ENCODE measurements at regions not wholly inside any gene's neighbourhood (a gene's known extent, or its start where the extent isn't known, plus 50 kb on each side); places are given as distances from the start of the nearest gene placed in this dataset.
"Not testable (repeated sequence)": the region's sequence is repeated elsewhere in the genome, so short reads cannot be mapped to it uniquely, and the experiment has no call there.

DNA sequence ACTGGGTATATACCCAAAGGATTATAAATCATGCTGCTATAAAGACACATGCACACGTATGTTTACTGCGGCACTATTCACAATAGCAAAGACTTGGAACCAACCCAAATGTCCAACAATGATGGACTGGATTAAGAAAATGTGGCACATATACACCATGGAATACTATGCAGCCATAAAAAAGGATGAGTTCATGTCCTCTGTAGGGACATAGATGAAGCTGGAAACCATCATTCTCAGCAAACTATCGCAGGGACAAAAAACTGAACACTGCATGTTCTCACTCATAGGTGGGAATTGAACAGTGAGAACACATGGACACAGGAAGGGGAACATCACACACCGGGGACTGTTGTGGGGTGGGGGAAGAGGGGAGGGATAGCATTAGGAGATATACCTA, 1211.0 kb downstream of the FSCB start:
- H3K4me1 ChIP-seq (ENCODE audit: control insufficient read depth, insufficient read depth, low read length); H3K27me3 ChIP-seq (ENCODE audit: control insufficient read depth, insufficient read depth, low read length); H3K27ac ChIP-seq (ENCODE audit: low read length); H3K4me3 ChIP-seq (ENCODE audit: low read length); H3K36me3 ChIP-seq (ENCODE audit: control insufficient read depth, insufficient read depth, low read length); DNase-seq; H3K9me3 ChIP-seq (ENCODE audit: control insufficient read depth, low read depth, low read length): not testable (repeated sequence)
- WGBS (ENCODE audit: insufficient coverage, low lambda C conversion rate): no CpG with 5 or more reads among the region's 4 CpGs

DNA sequence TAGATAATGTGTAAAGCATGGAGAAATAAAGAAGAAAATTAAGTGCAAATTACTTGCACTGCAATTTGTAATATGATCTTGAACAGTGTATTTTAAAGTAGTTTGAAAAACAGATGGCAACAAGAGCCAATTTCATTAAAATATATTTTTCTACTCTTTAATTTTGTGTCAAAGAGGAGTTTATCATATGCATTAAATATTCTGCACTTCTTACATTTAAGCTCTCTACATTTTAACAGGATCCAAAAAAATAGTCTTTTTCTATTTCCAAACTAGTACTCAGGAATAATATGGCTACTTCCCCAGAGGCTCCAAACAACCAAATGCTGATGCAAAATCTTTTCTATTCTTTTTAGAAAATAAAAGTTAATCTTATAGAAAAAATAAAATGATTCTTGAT, 1221.5 kb downstream of the FSCB start:
- DNase-seq: no peak
- Histone ChIP-seq H3K36me3 (ENCODE audit: control insufficient read depth, insufficient read depth, low read length) (no peaks in the 10 kb centered on the region), H3K4me3 (ENCODE audit: low read length) (no peak overlapping the region), H3K9me3 (ENCODE audit: control insufficient read depth, low read depth, low read length) (no peaks in the 10 kb centered on the region), H3K4me1 (ENCODE audit: control insufficient read depth, insufficient read depth, low read length) (no peaks in the 10 kb centered on the region), H3K27me3 (ENCODE audit: control insufficient read depth, insufficient read depth, low read length) (no peaks in the 10 kb centered on the region), H3K27ac (ENCODE audit: low read length) (no peak overlapping the region)

DNA sequence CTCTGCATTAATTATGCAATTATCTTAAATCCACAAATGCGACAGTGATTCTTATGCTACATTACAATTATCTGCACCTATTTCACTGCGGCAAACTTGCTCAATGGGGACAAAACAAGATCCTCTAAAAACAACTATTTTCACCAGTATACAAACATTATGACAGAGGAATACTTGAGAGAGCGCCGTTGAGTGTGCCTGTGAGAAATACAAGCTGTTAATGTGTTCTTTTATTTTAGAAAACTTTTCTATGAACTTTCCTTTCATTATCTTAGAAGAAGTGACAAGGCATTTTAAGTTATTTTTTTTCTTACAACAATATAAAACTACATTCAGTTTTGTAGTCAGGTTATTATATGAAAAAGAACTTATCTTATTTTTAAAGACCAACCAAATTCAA, 1247.0 kb downstream of the FSCB start:
- WGBS (ENCODE audit: insufficient coverage, low lambda C conversion rate): 71% methylated on average over 3 of the region's 4 CpGs
- H3K27me3 ChIP-seq (ENCODE audit: control insufficient read depth, insufficient read depth, low read length): no peaks in the 10 kb centered on the region
- H3K27ac ChIP-seq (ENCODE audit: low read length): no peak overlapping the region
- no peaks in the 10 kb centered on the region for H3K36me3 ChIP-seq (ENCODE audit: control insufficient read depth, insufficient read depth, low read length)
- H3K9me3 ChIP-seq (ENCODE audit: control insufficient read depth, low read depth, low read length): no peaks in the 10 kb centered on the region
- no peaks in the 10 kb centered on the region for H3K4me1 ChIP-seq (ENCODE audit: control insufficient read depth, insufficient read depth, low read length)
- H3K4me3 ChIP-seq (ENCODE audit: low read length): no peak overlapping the region
- no peak for DNase-seq

DNA sequence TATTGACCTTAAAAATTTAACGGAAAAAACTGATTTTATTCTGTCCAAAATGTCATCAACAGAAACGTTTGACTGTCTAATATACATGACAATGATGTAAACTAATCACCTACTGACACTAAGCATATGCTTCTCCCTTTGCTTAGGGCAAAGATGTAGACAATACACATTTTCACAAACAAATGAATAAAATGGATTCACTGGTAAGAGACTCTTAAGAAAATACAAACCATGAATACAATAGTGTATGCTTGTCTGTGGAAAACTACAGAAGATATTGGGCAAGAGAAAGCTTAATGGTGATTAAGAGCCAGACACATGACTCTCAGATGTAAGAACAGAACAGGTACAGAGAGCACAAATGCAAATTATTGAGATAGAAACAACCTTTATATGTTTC, 1248.7 kb downstream of the FSCB start:
- WGBS (ENCODE audit: insufficient coverage, low lambda C conversion rate): 67% methylated on average over 2 of the region's 2 CpGs
- no peaks in the 10 kb centered on the region for H3K4me1 ChIP-seq (ENCODE audit: control insufficient read depth, insufficient read depth, low read length)
- H3K27ac ChIP-seq (ENCODE audit: low read length): no peak overlapping the region
- DNase-seq: no peak
- H3K36me3 ChIP-seq (ENCODE audit: control insufficient read depth, insufficient read depth, low read length): no peaks in the 10 kb centered on the region
- H3K27me3 ChIP-seq (ENCODE audit: control insufficient read depth, insufficient read depth, low read length): no peaks in the 10 kb centered on the region
- no peaks in the 10 kb centered on the region for H3K9me3 ChIP-seq (ENCODE audit: control insufficient read depth, low read depth, low read length)
- no peak overlapping the region for H3K4me3 ChIP-seq (ENCODE audit: low read length)

DNA sequence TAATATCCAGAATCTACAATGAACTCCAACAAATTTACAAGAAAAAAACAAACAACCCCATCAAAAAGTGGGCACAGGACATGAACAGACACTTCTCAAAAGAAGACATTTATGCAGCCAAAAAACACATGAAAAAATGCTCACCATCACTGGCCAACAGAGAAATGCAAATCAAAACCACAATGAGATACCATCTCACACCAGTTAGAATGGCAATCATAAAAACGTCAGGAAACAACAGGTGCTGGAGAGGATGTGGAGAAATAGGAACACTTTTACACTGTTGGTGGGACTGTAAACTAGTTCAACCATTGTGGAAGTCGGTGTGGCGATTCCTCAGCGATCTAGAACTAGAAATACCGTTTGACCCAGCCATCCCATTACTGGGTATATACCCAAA, 1250.1 kb downstream of the FSCB start:
- not testable (repeated sequence) for H3K9me3 ChIP-seq (ENCODE audit: control insufficient read depth, low read depth, low read length); H3K4me1 ChIP-seq (ENCODE audit: control insufficient read depth, insufficient read depth, low read length); H3K27ac ChIP-seq (ENCODE audit: low read length); DNase-seq; H3K4me3 ChIP-seq (ENCODE audit: low read length); H3K27me3 ChIP-seq (ENCODE audit: control insufficient read depth, insufficient read depth, low read length); H3K36me3 ChIP-seq (ENCODE audit: control insufficient read depth, insufficient read depth, low read length)
- no CpG with 5 or more reads among the region's 5 CpGs for WGBS (ENCODE audit: insufficient coverage, low lambda C conversion rate)

DNA sequence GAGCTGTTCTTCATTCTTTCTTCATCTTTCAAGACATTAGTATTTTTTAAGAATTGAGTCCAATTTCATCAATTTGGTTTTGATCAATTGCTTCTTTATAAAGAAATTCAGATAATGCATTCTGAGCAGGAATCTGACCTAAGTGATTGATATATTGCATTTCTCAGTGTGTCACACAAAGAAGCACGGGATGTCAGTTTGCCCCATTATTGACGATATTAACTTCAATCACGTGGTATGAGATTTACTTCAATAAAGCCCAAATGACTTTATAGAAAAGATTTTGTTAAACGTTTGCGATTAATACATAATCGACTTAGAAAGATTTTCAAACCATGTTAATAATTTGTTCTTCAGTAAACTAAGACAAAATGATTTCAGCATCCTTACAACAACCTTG, 1254.2 kb downstream of the FSCB start:
- no peak overlapping the region for H3K4me3 ChIP-seq (ENCODE audit: low read length)
- H3K4me1 ChIP-seq (ENCODE audit: control insufficient read depth, insufficient read depth, low read length): no peaks in the 10 kb centered on the region
- H3K27me3 ChIP-seq (ENCODE audit: control insufficient read depth, insufficient read depth, low read length): no peaks in the 10 kb centered on the region
- no peaks in the 10 kb centered on the region for H3K9me3 ChIP-seq (ENCODE audit: control insufficient read depth, low read depth, low read length)
- 100% methylated on average over 3 of the region's 6 CpGs for WGBS (ENCODE audit: insufficient coverage, low lambda C conversion rate)
- H3K36me3 ChIP-seq (ENCODE audit: control insufficient read depth, insufficient read depth, low read length): no peaks in the 10 kb centered on the region
- DNase-seq: no peak
- H3K27ac ChIP-seq (ENCODE audit: low read length): no peak overlapping the region

DNA sequence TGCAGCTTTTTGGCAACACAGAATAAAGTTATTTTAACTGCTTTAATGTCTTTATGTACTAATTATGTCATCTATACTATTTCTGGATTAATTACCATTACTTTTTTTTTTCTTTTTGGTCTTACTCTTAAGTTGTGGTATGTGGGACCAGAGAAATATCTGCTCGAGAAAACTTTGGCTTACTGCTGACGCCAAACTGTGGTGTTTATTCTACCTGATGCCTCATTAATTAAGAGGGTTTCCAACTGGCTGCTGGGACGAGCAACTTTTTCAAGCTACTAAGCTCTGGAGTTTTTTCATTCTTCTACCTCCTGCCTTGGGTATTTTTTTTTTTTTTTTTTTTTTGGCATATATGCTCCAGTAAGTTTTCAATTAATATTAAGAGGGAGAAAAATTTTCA, 1257.5 kb downstream of the FSCB start:
- H3K36me3 ChIP-seq (ENCODE audit: control insufficient read depth, insufficient read depth, low read length): no peaks in the 10 kb centered on the region
- no peaks in the 10 kb centered on the region for H3K9me3 ChIP-seq (ENCODE audit: control insufficient read depth, low read depth, low read length)
- no CpG with 5 or more reads among the region's 3 CpGs for WGBS (ENCODE audit: insufficient coverage, low lambda C conversion rate)
- DNase-seq: no peak
- H3K4me1 ChIP-seq (ENCODE audit: control insufficient read depth, insufficient read depth, low read length): no peaks in the 10 kb centered on the region
- no peaks in the 10 kb centered on the region for H3K27me3 ChIP-seq (ENCODE audit: control insufficient read depth, insufficient read depth, low read length)
- H3K4me3 ChIP-seq (ENCODE audit: low read length): no peak overlapping the region
- no peak overlapping the region for H3K27ac ChIP-seq (ENCODE audit: low read length)

DNA sequence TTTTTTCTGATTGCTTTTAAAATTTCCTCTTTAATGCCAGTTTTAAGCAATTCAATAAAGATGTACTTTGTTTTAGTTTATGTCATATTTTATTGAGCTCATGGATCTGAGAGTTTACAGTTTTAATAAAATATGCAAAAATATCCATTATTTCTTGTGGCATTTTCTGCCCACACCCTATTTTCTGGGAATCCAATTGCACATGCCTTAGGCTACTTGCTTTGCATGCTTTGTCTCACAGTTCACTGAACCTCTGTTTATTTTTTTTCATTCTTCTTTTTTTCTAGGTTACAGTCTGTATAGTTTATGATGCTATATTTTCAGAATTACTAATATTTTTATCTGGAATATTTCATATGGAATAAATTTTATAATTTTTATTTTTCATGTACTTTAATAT, 1258.0 kb downstream of the FSCB start:
- Histone ChIP-seq H3K36me3 (ENCODE audit: control insufficient read depth, insufficient read depth, low read length) (no peaks in the 10 kb centered on the region), H3K9me3 (ENCODE audit: control insufficient read depth, low read depth, low read length) (no peaks in the 10 kb centered on the region), H3K27ac (ENCODE audit: low read length) (no peak overlapping the region), H3K4me3 (ENCODE audit: low read length) (no peak overlapping the region), H3K27me3 (ENCODE audit: control insufficient read depth, insufficient read depth, low read length) (no peaks in the 10 kb centered on the region), H3K4me1 (ENCODE audit: control insufficient read depth, insufficient read depth, low read length) (no peaks in the 10 kb centered on the region)
- DNase-seq: no peak

DNA sequence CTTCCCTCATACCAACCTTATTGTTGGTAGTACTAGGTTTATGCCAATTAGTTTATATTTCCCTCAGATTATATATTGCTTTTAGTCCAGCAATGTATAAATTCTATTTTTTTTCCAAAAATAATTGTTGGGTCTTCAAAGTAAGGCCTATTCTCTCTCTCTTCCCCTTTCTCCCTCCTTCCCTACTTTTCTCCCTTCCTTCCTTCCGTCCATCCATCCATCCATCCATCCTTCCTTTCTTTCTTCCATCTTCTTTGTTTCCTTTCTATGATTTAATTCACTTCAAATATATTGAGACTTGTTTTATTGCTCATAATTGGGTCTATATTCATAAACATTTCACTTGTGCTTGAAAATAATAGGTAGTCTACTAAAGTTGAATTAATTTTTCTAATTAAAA, 1259.2 kb downstream of the FSCB start:
- Histone ChIP-seq H3K27me3 (ENCODE audit: control insufficient read depth, insufficient read depth, low read length) (no peaks in the 10 kb centered on the region), H3K4me1 (ENCODE audit: control insufficient read depth, insufficient read depth, low read length) (no peaks in the 10 kb centered on the region), H3K4me3 (ENCODE audit: low read length) (no peak overlapping the region), H3K9me3 (ENCODE audit: control insufficient read depth, low read depth, low read length) (no peaks in the 10 kb centered on the region), H3K36me3 (ENCODE audit: control insufficient read depth, insufficient read depth, low read length) (no peaks in the 10 kb centered on the region), H3K27ac (ENCODE audit: low read length) (no peak overlapping the region)
- 100% methylated on average over 1 of the region's 1 CpG for WGBS (ENCODE audit: insufficient coverage, low lambda C conversion rate)
- no peak for DNase-seq

DNA sequence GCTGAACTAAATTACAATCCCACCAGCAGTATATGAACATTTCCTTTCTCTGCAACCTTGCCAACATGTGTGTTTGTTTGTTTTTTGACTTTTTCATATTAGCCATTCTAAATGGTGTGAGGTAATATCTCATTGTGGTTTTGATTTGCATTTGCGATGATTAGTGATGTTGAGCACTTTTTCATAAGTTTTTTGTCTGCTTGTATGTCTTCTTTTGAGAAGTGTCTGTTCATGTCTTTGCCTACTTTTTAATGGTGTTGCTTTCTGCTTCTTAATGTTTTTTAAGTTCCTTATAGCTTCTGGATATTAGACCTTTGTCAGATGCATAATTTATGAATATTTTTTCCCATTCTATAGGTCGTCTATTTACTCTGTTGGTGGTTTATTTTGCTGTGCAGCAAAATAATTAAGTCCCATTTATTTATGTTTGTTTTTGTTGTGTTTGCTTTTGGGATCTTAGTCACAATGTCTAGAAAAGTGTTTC, 1262.9 kb downstream of the FSCB start:
- Histone ChIP-seq H3K4me3 (ENCODE audit: low read length) (no peak overlapping the region), H3K27ac (ENCODE audit: low read length) (no peak overlapping the region), H3K9me3 (ENCODE audit: control insufficient read depth, low read depth, low read length) (no peaks in the 10 kb centered on the region), H3K36me3 (ENCODE audit: control insufficient read depth, insufficient read depth, low read length) (no peaks in the 10 kb centered on the region), H3K27me3 (ENCODE audit: control insufficient read depth, insufficient read depth, low read length) (no peaks in the 10 kb centered on the region), H3K4me1 (ENCODE audit: control insufficient read depth, insufficient read depth, low read length) (no peaks in the 10 kb centered on the region)
- WGBS (ENCODE audit: insufficient coverage, low lambda C conversion rate): 80% methylated on average over 2 of the region's 2 CpGs
- DNase-seq: no peak

DNA sequence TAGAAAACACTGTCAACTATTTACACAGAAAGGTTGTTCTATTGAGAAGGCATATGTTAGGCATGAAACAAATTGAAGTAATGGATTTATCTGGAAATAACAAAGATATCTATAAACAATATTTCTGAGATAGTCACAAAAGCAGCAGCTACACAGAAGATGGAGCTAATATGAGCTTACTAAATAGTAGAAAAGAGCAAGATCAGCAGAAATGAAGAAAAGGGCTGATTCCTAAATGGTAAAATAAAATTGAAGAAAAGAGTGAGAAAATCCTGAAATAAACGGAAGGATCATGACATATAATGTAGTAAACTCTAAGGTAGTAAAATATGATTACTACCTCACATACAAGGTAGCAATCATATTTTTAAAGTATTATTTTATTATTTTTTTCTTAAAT, 1263.9 kb downstream of the FSCB start:
- no CpG with 5 or more reads among the region's 1 CpG for WGBS (ENCODE audit: insufficient coverage, low lambda C conversion rate)

More for the DNA sequence above, 1263.9 kb downstream of the FSCB start:
- no peaks in the 10 kb centered on the region for H3K4me1 ChIP-seq (ENCODE audit: control insufficient read depth, insufficient read depth, low read length)
- H3K36me3 ChIP-seq (ENCODE audit: control insufficient read depth, insufficient read depth, low read length): no peaks in the 10 kb centered on the region
- DNase-seq: no peak
- H3K4me3 ChIP-seq (ENCODE audit: low read length): no peak overlapping the region
- no peak overlapping the region for H3K27ac ChIP-seq (ENCODE audit: low read length)
- no peaks in the 10 kb centered on the region for H3K9me3 ChIP-seq (ENCODE audit: control insufficient read depth, low read depth, low read length)
- H3K27me3 ChIP-seq (ENCODE audit: control insufficient read depth, insufficient read depth, low read length): no peaks in the 10 kb centered on the region

Data from large intestine (tissue), 3 donors.